BE2C (cell line): ENCODE measurements at regions not wholly inside any gene's neighbourhood (a gene's known extent, or its start where the extent isn't known, plus 50 kb on each side); places are given as distances from the start of the nearest gene placed in this dataset.
"Not testable (repeated sequence)": the region's sequence is repeated elsewhere in the genome, so short reads cannot be mapped to it uniquely, and the experiment has no call there.

ENCODE experiments used
- DNase-seq: peaks from one replicate; pipeline ENCODE4 v3.0.0-alpha.2; 2020
- H3K27me3 ChIP-seq: fragments of 250-450 bp; sonication (Bioruptor Pico); 2 replicates; pipeline ENCODE4 v1.5.1; 2020; ENCODE audit warnings: mild to moderate bottlenecking
- H3K36me3 ChIP-seq: fragments of 250-450 bp; sonication (Bioruptor Pico); 2 replicates; pipeline ENCODE4 v1.5.1; 2020; ENCODE audit warnings: mild to moderate bottlenecking
- H3K4me1 ChIP-seq: fragments of 250-450 bp; sonication (Bioruptor Pico); 2 replicates; pipeline ENCODE4 v1.5.1; 2020
- H3K4me3 ChIP-seq: 2 replicates; pipeline ENCODE4 v1.5.1; 2011; ENCODE audit warnings: low read depth, low read length
- H3K9me3 ChIP-seq: fragments of 250-450 bp; sonication (Bioruptor Pico); 2 replicates; pipeline ENCODE4 v1.5.1; 2020
- TF ChIP-seq, protein P1 (sequence below): IDR thresholded peaks from 2 replicates; pipeline ENCODE4 v1.5.1; 2012; ENCODE audit warnings: mild to moderate bottlenecking, low read depth, low read length

DNA sequence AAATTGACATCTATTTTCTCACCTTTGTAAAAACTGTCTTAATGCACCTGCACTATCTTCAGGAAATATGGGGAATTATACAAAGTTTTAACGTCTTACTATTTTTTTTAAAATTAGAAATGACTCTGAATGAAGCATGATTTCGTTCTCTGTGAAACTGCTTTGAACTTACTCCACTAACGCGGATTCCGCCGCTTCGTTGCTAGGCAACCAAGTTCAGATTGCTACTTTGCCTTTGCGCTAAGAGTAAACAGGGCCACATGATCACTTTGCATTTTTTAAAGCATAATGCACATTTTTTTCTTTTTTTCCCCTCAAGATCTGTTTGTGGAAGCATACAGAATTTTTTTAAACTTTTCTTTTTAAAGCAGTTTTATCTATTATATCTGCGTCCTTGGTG, 690.5 kb downstream of the BRINP3 start:
- TF ChIP-seq, protein P1, sequence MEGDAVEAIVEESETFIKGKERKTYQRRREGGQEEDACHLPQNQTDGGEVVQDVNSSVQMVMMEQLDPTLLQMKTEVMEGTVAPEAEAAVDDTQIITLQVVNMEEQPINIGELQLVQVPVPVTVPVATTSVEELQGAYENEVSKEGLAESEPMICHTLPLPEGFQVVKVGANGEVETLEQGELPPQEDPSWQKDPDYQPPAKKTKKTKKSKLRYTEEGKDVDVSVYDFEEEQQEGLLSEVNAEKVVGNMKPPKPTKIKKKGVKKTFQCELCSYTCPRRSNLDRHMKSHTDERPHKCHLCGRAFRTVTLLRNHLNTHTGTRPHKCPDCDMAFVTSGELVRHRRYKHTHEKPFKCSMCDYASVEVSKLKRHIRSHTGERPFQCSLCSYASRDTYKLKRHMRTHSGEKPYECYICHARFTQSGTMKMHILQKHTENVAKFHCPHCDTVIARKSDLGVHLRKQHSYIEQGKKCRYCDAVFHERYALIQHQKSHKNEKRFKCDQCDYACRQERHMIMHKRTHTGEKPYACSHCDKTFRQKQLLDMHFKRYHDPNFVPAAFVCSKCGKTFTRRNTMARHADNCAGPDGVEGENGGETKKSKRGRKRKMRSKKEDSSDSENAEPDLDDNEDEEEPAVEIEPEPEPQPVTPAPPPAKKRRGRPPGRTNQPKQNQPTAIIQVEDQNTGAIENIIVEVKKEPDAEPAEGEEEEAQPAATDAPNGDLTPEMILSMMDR, result no peak
- H3K4me1 ChIP-seq, result peaks cover 12% of the 10 kb centered on the region

DNA sequence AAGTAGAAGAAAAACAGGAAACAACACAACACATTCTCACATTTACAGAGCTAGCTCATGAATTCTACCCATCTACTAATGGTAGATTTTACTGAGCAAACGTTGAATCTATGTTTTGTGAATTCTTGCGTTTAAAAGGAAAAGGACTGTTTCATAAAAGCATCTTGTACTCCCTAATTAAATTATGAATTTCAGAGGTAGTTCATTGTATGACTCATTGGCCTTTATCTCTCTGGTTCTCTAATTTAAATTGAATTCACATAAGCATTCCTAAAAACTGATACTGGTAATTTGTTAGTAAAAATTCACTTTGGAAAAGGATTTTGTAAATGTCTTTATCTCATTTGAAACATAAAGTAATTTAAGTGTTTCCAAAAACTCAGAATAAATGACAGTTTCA, 687.3 kb downstream of the BRINP3 start:
- TF ChIP-seq, protein P1, result no peak
- Histone ChIP-seq H3K4me3 (no peak overlapping the region), H3K36me3 (no peaks in the 10 kb centered on the region), H3K4me1 (peaks cover 6% of the 10 kb centered on the region; the same call in 1 of the 2 replicates), H3K9me3 (no peaks in the 10 kb centered on the region), H3K27me3 (no peaks in the 10 kb centered on the region)
- DNase-seq, result no peak

More for the DNA sequence above, 690.5 kb downstream of the BRINP3 start:
- no peaks in the 10 kb centered on the region for H3K36me3 ChIP-seq
- H3K4me3 ChIP-seq, result no peak overlapping the region
- no peaks in the 10 kb centered on the region for H3K9me3 ChIP-seq
- no peak for DNase-seq
- H3K27me3 ChIP-seq, result no peaks in the 10 kb centered on the region

DNA sequence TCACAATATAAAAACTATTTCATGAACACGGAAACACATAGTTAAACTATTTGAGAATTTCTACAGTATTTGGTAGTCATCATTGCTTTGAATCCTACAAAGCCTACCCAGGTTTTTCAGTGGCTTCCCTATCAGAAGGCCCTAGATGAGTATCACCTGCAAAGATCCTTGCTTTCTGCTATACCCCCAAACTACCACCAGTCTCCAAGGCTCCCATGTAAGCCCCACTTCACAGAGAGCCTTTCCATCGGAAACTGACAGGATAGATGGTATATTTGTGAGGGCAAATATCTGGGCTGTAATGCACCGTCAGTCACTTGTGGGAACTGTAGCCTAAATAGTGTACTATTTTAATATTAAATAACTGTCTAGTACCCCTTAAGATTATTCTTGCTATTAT, 674.3 kb downstream of the BRINP3 start:
- Histone ChIP-seq H3K4me1 (peaks cover 9% of the 10 kb centered on the region; the same call in 1 of the 2 replicates), H3K36me3 (no peaks in the 10 kb centered on the region), H3K4me3 (no peak overlapping the region), H3K9me3 (no peaks in the 10 kb centered on the region), H3K27me3 (no peaks in the 10 kb centered on the region)
- TF ChIP-seq, protein P1, result peak; percentile 35
- DNase-seq, result no peak

DNA sequence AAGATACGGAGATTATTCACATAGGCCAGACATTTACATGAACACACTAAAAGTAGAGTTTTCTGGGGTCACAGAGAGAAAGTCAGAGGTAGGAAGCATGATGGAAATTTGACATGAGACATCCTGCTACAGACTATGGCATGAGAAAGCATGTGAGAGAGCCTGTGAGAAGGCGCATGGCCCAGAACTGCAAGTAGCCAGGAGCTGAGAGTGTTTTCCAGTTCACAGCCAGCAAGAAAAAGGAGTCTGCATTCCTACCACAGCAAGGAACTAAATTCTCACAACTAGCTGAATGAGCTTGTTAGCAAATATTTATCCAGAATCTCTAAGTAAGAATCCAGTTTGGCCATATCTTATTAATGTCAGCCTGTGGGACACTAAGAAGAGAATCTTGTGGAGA, 673.3 kb downstream of the BRINP3 start:
- TF ChIP-seq, protein P1, result no peak
- DNase-seq, result no peak
- no peaks in the 10 kb centered on the region for H3K36me3 ChIP-seq
- no peak overlapping the region for H3K4me3 ChIP-seq
- H3K4me1 ChIP-seq, result peaks cover 9% of the 10 kb centered on the region; the same call in 1 of the 2 replicates
- H3K9me3 ChIP-seq, result no peaks in the 10 kb centered on the region
- H3K27me3 ChIP-seq, result no peaks in the 10 kb centered on the region

DNA sequence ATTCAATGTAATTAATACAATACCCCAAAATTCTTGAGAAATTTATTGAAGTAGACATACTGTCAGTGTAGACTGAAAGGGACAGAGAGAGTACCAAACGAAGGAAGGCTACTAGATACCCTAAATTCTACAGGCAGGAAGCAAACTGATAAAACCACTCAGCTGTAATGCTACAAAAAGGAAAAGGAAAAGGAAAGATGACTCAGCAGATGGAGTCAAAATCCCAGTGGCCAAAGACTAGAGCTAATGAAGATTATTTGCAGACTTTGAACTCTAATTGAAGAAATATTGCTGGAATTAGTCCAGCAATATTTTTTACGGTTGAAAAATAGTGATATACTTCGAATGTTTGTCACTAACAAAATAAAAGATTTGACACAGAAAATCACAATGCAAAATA, 671.9 kb downstream of the BRINP3 start:
- Histone ChIP-seq H3K9me3 (no peaks in the 10 kb centered on the region), H3K27me3 (no peaks in the 10 kb centered on the region), H3K4me1 (peaks cover 11% of the 10 kb centered on the region; the same call in 1 of the 2 replicates), H3K36me3 (no peaks in the 10 kb centered on the region), H3K4me3 (no peak overlapping the region)
- DNase-seq, result no peak
- TF ChIP-seq, protein P1, result no peak

DNA sequence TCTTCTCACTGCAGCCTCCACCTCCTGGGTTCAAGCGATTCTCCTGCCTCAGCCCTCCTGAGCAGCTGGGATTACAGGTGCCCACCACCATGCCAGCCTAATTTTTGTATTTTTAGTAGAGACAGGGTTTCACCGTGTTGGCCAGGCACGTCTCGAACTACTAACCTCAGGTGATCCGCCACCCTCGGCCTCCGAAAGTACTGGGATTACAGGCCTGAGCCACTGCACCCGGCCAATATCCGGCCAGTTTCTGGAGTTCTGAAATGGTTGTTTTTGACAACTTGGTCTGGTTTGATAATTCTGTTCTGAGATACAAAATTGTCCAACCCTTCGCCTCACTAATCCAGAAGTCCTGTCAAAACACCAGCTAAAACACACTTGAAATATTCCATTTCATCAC, 667.0 kb downstream of the BRINP3 start:
- H3K4me3 ChIP-seq, H3K27me3 ChIP-seq, H3K9me3 ChIP-seq, H3K36me3 ChIP-seq, DNase-seq, H3K4me1 ChIP-seq: not testable (repeated sequence)

DNA sequence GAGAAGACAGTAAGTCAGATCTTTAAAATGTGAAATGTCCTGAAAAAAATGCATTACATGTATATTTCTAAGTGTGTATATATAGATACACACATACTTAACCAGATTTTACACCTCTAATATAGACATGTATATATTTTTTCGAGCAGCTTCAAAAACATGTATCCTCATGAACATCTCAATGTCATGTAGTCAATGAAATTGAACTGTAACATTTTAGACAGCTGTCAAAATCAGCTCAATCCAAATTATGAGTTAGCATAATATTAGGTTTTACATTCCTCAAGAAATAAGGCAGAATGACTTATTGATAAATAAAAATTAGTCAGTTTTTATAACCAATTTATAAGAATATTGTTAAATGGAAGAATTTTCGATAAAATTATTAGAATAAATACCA, 665.7 kb downstream of the BRINP3 start:
- no peaks in the 10 kb centered on the region for H3K9me3 ChIP-seq
- H3K36me3 ChIP-seq, result no peaks in the 10 kb centered on the region
- H3K4me1 ChIP-seq, result 0 out of 2 replicates have a peak, but pooled peaks cover 2% of the 10 kb centered on the region
- no peak overlapping the region for H3K4me3 ChIP-seq
- H3K27me3 ChIP-seq, result no peaks in the 10 kb centered on the region
- DNase-seq, result no peak
- TF ChIP-seq, protein P1, result no peak
